HEK293 (cell line): ENCODE measurements at regions not wholly inside any gene's neighbourhood (a gene's known extent, or its start where the extent isn't known, plus 50 kb on each side); places are given as distances from the start of the nearest gene placed in this dataset.

ENCODE experiments used
- CTCF ChIP-seq: fragments of 450-650 bp; formaldehyde crosslinking; IDR thresholded peaks from 2 replicates; pipeline ENCODE4 v1.5.1; 2016; ENCODE audit warnings: missing biosample characterization, missing genetic modification characterization
- KLF17 ChIP-seq: fragments of 450-650 bp; formaldehyde crosslinking; IDR thresholded peaks from 2 replicates; pipeline ENCODE4 v1.5.1; 2016; ENCODE audit warnings: missing biosample characterization, missing genetic modification characterization
- SETDB1 ChIP-seq: IDR thresholded peaks from one replicate; pipeline ENCODE4 v1.6.1; 2017; ENCODE audit warnings: mild to moderate bottlenecking, low read length, moderate library complexity, mixed read lengths; ENCODE audit not compliant: insufficient read length
- ZBTB44 ChIP-seq: fragments of 450-650 bp; IDR thresholded peaks from 2 replicates; pipeline ENCODE4 v1.5.1; 2018; ENCODE audit warnings: missing biosample characterization, mild to moderate bottlenecking, missing genetic modification characterization
- ZBTB48 ChIP-seq: fragments of 450-650 bp; formaldehyde crosslinking; IDR thresholded peaks from 2 replicates; pipeline ENCODE4 v1.5.1; 2016; ENCODE audit warnings: missing biosample characterization, missing genetic modification characterization
- ZBTB49 ChIP-seq: fragments of 450-650 bp; formaldehyde crosslinking; IDR thresholded peaks from 2 replicates; pipeline ENCODE4 v1.5.1; 2016; ENCODE audit warnings: missing biosample characterization, missing genetic modification characterization, low read depth
- ZEB2 ChIP-seq: fragments of 450-650 bp; formaldehyde crosslinking; IDR thresholded peaks from 2 replicates; pipeline ENCODE4 v1.5.1; 2016; ENCODE audit warnings: missing biosample characterization, missing genetic modification characterization
- ZNF114 ChIP-seq: fragments of 450-650 bp; formaldehyde crosslinking; IDR thresholded peaks from 2 replicates; pipeline ENCODE4 v1.5.0; 2017; ENCODE audit warnings: missing biosample characterization, missing genetic modification characterization
- ZNF121 ChIP-seq: fragments of 450-650 bp; formaldehyde crosslinking; IDR thresholded peaks from 2 replicates; pipeline ENCODE4 v1.5.1; 2016; ENCODE audit warnings: missing biosample characterization, missing genetic modification characterization
- ZNF157 ChIP-seq: fragments of 450-650 bp; formaldehyde crosslinking; IDR thresholded peaks from 2 replicates; pipeline ENCODE4 v1.5.1; 2016; ENCODE audit warnings: missing biosample characterization, missing genetic modification characterization
- ZNF23 ChIP-seq: fragments of 450-650 bp; formaldehyde crosslinking; IDR thresholded peaks from 2 replicates; pipeline ENCODE4 v1.5.1; 2016; ENCODE audit warnings: missing biosample characterization, missing genetic modification characterization, borderline replicate concordance
- ZNF239 ChIP-seq: fragments of 450-650 bp; formaldehyde crosslinking; IDR thresholded peaks from 2 replicates; pipeline ENCODE4 v1.5.1; 2016; ENCODE audit warnings: missing biosample characterization, missing genetic modification characterization
- ZNF280D ChIP-seq: fragments of 450-650 bp; formaldehyde crosslinking; IDR thresholded peaks from 2 replicates; pipeline ENCODE4 v1.5.1; 2016; ENCODE audit warnings: missing biosample characterization, missing genetic modification characterization
- ZNF302 ChIP-seq: fragments of 450-650 bp; formaldehyde crosslinking; IDR thresholded peaks from 2 replicates; pipeline ENCODE4 v1.5.1; 2016; ENCODE audit warnings: missing biosample characterization, missing genetic modification characterization, low read depth
- ZNF518A ChIP-seq: fragments of 450-650 bp; formaldehyde crosslinking; conservative IDR thresholded peaks from 2 replicates; pipeline ENCODE4 v1.5.1; 2016; ENCODE audit warnings: low read depth, missing biosample characterization, missing genetic modification characterization
- ZNF544 ChIP-seq: fragments of 450-650 bp; formaldehyde crosslinking; IDR thresholded peaks from 2 replicates; pipeline ENCODE4 v1.5.0; 2017; ENCODE audit warnings: missing biosample characterization, missing genetic modification characterization
- ZNF624 ChIP-seq: fragments of 450-650 bp; formaldehyde crosslinking; IDR thresholded peaks from 2 replicates; pipeline ENCODE4 v1.5.1; 2017; ENCODE audit warnings: missing biosample characterization, missing genetic modification characterization
- ZNF629 ChIP-seq: fragments of 450-650 bp; formaldehyde crosslinking; IDR thresholded peaks from 2 replicates; pipeline ENCODE4 v1.5.1; 2017; ENCODE audit warnings: missing biosample characterization, missing genetic modification characterization
- ZNF660 ChIP-seq: fragments of 450-650 bp; IDR thresholded peaks from 2 replicates; pipeline ENCODE4 v1.5.1; 2018; ENCODE audit warnings: missing biosample characterization, mild to moderate bottlenecking, missing genetic modification characterization
- ZNF677 ChIP-seq: fragments of 450-650 bp; IDR thresholded peaks from 2 replicates; pipeline ENCODE4 v1.5.0; 2018; ENCODE audit warnings: missing biosample characterization, mild to moderate bottlenecking, missing genetic modification characterization, moderate library complexity
- ZNF768 ChIP-seq: fragments of 450-650 bp; formaldehyde crosslinking; IDR thresholded peaks from 2 replicates; pipeline ENCODE4 v1.5.1; 2018; ENCODE audit warnings: missing biosample characterization, mild to moderate bottlenecking, missing genetic modification characterization
- ZNF785 ChIP-seq: fragments of 450-650 bp; formaldehyde crosslinking; IDR thresholded peaks from 2 replicates; pipeline ENCODE4 v1.5.1; 2016; ENCODE audit warnings: missing biosample characterization, missing genetic modification characterization
- ZSCAN18 ChIP-seq: fragments of 450-650 bp; formaldehyde crosslinking; IDR thresholded peaks from 2 replicates; pipeline ENCODE4 v1.5.1; 2016; ENCODE audit warnings: missing biosample characterization, missing genetic modification characterization
- ZSCAN23 ChIP-seq: fragments of 450-650 bp; formaldehyde crosslinking; IDR thresholded peaks from 2 replicates; pipeline ENCODE4 v1.5.1; 2016; ENCODE audit warnings: missing biosample characterization, missing genetic modification characterization

GRCh38 chr21:36257657-36258056, 62.3 kb upstream of the MORC3 start (continued):
- TF ChIP-seq CTCF (no peak), ZNF785 (tag by site-specific recombination) (peak; percentile 68; the same call in 1 of the 2 replicates), ZNF768 (tag by site-specific recombination) (no peak), ZNF121 (no peak), ZNF677 (tag by site-specific recombination) (no peak), ZNF23 (tag by site-specific recombination) (no peak), ZSCAN18 (no peak), ZNF544 (tag by site-specific recombination) (0 out of 2 replicates have a peak, but pooled peaks have one; percentile 47), ZBTB44 (no peak), ZNF114 (tag by site-specific recombination) (no peak), ZSCAN23 (tag by site-specific recombination) (0 out of 2 replicates have a peak, but pooled peaks have one; percentile 5), KLF17 (tag by site-specific recombination) (no peak), ZNF624 (no peak), ZNF302 (tag by site-specific recombination) (no peak), ZNF660 (tag by site-specific recombination) (no peak), ZNF629 (tag by site-specific recombination) (no peak), ZNF518A (tag by site-specific recombination) (no peak), ZBTB49 (tag by site-specific recombination) (no peak), SETDB1 (no peak), ZBTB48 (no peak), ZNF280D (tag by site-specific recombination) (no peak), ZEB2 (tag by site-specific recombination) (peak; percentile 100), ZNF239 (tag by site-specific recombination) (0 out of 2 replicates have a peak, but pooled peaks have one; percentile 32), ZNF157 (0 out of 2 replicates have a peak, but pooled peaks have one; percentile 20)
